NCI-H2107 (cell line): ENCODE measurements at regions not wholly inside any gene's neighbourhood (a gene's known extent, or its start where the extent isn't known, plus 50 kb on each side); places are given as distances from the start of the nearest gene placed in this dataset.
A peak's percentile ranks its signal among the peaks of the same experiment; 100 is the strongest.
"Not testable (repeated sequence)": the region's sequence is repeated elsewhere in the genome, so short reads cannot be mapped to it uniquely, and the experiment has no call there.

Source experiments
- DNase-seq: peaks from one replicate; lab custom pipeline; 2025; lab: John Stamatoyannopoulos, UW

DNA sequence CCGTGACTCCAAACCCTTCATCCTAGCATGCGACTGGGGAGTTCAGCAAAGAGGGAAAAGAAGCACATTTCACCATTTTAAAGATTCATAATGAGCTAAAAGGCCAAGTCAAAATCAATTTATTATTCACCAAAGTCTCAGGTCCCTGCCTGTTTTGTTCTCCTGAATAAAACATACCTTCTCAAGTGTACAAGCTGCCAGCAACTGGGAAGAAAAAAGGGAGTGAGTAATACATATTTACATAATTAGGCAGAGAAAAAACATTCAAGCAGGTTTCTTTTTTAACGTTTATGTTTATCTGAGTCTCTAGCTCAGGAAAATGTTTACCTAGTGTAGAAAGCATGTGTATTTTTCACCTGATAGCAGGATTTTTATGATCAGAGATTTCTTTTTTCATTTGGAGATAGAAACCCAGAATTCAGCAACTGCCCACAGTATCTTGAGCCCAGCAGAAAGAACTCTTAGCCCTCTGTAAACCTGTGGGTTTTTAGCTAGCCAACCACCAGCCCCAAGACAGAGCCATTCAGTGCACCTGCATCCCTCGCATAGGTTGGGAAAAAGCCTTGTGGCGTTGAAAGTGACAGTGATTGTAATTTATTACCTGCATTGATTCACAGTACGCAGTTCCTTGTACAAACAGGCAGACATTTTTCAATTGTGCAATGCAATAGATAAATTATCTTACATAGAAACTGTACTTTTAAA lies 117.9 kb upstream of the GRIA1 start:
- DNase-seq: peak; percentile 21

DNA sequence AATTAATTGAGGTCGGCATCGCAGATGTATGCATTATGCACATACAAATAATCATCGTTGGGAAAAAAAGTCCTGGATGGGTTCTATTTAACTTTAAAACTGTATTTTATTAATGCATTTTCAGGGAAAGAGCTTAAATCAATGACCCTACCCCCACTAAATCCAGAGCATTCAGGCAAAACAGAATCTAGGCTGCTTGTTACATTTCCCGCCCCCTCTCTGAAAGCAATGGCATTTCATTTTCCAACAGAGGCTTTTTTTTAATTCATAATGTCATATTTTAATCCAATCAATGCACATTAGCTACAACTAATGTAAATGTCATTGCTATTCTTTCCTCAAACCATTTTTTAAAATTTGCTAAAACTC lies 117.4 kb upstream of the GRIA1 start:
- DNase-seq: no peak

DNA sequence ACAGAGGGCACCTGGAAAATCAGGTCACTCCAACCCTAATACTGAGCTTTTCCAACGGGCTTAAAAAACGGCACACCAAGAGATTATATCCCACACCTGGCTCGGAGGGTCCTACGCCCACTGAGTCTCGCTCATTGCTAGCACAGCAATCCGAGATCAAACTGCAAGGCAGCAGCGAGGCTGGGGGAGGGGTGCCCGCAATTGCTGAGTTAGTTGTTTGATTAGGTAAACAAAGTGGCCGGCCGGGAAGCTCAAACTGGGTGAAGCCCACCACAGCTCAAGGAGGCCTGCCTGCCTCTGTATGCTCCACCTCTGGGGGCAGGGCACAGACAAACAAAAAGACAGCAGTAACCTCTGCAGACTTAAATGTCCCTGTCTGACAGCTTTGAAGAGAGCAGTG lies 108.8 kb upstream of the GRIA1 start:
- not testable (repeated sequence) for DNase-seq

DNA sequence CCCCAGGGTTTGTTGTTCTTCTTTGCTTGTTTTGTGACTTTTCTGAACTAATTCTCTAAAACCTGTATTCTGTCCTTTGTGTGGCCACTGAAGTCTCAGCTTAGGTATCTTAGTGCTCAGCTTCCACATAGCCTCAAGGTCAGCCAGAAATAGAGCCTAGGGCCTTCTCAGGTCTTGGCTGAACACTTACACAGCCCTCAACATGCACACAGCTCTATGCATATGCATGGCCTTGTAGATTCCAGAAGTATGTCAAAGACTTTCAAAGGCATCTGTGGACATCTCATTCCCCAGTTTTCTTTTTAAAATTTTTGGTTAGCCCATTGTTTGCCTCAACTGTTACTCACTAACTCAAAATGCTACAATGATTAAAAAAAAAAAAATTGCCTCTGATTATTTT lies 99.9 kb upstream of the GRIA1 start:
- DNase-seq: no peak

DNA sequence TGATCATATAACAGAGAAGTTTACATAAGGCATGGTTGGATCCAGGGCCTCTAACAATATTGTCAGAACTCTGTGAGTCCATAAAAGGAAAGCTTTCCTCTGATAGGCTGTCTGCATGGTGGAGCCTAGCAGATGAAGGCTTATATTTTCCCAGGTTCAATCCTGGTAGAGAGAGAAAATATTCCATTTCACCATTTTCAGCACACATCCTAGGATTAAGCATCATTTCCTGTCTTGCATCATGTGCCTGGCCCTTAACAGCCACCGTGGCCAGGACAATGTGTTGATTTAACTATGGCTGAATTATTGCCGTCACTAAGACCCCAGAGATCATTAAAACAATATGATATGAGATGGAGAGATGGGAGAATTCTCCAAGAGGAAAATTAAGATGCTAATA lies 90.9 kb upstream of the GRIA1 start:
- no peak for DNase-seq

DNA sequence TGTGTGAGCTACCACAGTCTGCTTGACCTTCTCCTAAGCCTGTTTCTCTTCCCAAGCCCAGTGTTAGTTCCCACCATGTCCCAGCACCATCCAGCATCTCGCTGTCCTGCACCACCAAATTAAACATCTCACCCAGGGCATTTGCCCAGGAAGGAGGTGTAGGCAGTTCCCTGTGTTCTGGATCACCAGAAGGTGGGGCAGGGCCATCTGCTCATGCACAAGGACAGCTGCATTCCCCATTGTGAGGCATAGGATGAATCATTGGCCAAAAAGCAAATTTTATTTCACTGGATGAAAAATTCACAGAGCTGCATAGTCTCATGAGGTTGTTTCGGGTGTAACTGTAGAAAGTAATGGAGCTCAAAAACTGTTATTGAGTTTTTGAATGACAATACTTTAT lies 89.5 kb upstream of the GRIA1 start:
- DNase-seq: no peak

DNA sequence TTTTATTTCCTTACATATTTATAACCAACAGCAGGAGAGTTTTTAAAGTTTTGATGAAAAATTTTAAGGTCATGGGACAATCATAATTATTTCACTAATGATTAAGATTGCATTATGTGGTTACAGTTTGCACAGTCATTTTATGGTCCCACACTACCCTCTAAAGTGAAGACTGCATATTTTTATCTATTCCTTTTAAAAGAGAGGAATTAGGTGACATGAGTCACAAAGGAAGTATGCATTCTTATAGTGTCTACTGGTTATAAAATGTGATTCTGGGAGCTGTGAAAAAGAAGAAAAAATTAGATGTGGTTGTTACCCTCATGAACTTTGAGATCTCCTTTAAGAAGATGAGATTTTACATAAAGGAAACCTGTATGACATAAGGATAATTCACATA lies 87.9 kb upstream of the GRIA1 start:
- DNase-seq: no peak

DNA sequence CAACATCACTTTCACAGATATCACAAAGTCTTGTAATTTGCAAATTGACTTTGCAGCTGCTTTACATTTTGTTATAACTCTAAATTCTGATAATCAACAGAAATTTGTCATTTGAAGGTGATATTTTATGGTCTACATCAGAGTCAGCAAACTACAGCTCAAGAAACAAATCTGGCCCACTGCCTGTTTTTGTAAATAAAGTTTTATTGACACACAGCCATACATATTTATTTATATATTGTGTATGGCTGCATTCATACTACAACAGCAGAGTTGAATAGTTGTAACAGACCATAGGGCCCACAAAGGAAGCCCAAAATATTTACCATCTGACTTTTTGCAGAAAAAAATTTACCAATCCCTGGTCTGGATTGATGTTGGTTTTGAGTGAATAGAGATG lies 87.0 kb upstream of the GRIA1 start:
- no peak for DNase-seq

DNA sequence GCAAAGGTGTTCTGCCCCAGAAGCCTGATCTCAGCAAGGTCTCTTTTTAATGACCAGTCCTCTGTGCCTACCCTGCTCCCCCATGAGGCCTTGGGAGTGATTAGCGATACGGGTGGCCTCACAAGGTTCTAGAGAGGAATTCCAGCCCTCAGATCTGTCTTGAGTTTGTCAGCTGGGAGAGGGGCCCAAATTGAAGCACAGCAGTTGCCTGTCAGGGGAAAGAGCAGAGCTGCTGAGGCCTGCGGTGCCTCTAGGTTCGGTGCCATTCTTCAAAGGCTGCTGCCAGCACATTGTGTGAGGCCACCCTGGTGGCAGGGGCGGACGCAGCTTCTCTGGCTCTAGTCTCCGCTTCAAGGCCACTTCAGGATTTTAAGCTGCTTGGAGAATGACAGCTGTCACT lies 85.7 kb upstream of the GRIA1 start:
- no peak for DNase-seq

DNA sequence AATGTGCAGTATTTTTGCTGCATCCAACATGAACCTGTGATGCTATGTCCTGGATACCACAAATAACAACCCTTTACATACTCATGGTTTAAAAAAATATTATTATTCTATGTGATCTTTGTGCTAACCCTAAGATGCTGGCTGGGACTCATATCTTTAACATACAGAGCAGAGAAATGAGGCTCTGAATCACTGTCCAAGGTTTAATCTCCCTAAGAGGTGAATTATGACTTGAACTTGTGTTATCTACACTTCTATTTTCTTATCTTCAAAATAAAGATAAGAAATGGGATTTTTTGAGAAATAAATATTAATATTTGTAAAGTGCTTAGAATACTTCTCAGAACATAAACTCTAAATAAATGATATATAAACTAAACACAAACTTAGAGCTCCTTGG lies 68.8 kb upstream of the GRIA1 start:
- no peak for DNase-seq

DNA sequence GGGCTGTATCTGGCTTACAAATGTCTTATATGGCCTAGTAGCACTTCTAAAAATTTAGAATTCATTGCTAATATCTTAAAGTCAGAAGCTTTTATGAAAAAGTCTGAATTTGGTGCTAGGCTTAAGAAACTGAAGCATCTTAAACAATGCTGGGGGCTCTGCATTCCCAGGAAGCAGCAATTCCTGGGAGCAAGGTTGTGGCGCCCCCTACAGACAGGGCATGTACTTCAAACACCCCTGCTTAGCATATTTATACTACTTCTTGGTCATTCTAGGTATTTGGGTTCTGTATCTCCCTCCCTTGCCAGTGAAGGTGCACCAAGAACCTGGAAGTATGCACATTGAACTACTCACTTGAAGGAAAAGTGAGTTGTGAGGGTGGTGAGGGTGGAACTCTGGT lies 64.6 kb upstream of the GRIA1 start:
- DNase-seq: no peak

DNA sequence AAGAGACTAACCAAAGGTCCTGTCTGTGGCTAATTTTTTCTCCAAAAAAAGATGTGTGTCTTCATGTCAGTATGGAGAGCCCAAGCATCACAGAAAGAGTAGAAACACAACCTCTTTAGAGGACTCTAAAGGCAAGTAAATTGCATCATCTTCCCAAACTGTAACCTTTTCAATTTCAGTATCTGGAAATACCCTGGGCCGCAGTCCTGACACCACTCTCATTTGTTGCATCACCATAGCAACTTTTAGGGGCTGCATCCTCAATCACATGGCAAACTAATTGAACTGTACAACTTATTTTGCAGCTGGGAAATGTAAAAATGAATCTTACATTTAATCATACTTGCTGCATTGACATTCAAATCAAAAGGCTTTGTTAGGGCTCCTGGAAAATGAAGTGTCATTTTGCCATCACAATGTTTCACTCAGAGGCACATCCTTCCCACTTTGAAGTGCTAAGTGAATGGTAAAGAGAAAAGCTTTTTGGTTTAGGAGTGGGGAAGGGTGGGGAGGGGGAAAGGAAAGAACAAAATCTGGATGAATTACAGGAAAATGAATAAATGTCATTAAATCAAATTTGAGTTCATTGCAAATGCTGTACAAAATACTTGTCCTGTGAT lies 60.6 kb upstream of the GRIA1 start:
- no peak for DNase-seq

DNA sequence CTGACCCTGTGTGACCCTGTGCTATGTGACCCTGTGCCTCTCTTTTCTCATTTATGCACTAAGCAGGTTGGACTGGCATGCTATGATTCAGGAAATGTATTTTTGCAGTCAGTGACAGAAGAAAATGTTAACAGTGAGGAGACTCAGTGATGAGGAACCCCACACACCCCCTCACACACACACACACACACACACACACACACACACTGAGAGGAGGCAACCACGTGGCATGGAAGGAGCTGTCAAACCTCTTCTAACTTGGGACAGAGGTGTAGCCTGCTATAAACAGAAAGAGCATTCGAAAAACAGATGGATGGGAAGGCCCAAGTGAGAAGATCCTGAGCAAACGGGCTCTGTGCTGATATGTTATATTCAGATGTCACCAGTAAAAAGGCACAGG lies 57.9 kb upstream of the GRIA1 start:
- DNase-seq: no peak

DNA sequence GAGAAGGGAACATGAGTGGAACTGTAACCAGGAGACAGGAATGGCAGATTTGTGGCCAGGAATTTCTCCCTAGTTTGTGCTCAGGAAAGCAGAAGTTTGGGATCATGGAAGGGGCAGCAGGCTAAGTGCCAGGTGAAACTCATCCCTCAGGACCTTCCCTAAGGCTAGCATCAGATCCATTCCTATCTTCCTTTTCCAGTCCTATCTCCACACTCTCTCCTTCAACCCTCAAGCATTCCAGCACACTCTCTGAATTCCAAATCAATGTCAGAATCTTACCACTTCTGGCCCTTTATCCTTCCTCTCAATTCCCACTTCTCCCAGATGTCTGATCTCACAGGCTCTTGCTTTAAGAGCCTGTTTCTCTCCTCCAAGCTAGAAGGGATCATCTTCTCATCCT lies 53.2 kb upstream of the GRIA1 start:
- DNase-seq: no peak

DNA sequence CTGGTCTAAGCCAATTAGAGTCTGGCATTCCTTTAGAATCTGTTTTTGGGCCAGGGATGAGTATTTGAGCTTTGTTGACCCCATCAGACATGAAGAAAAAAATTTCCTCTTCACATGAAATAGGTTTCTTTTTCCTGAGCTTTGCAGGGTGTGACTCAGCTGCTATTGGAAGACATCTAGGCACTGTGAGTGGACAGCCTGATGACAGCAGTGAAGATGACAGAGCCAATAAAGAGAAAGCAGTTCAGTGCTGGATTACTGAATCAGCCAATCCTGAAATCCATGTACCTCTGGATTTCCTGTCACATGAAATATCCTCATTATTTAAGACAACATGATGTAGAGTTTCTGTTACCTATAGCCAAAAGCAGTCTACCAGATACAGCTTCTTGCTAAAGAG lies 51.3 kb upstream of the GRIA1 start:
- no peak for DNase-seq
